Heart left ventricle (tissue), 16 donors: ENCODE measurements at regions not wholly inside any gene's neighbourhood (a gene's known extent, or its start where the extent isn't known, plus 50 kb on each side); places are given as distances from the start of the nearest gene placed in this dataset.
"Not testable (repeated sequence)": the region's sequence is repeated elsewhere in the genome, so short reads cannot be mapped to it uniquely, and the experiment has no call there.

Experiments used
- ATAC-seq, 4 donors: fragments of 200-7000 bp; cut with Tn5 transposase; one replicate each; pipeline ENCODE4 v1.9.1; 2020 to 2022; ENCODE audit warnings: moderate library complexity in 4 of 4, mild to moderate bottlenecking in 3 of 4, moderate number of reproducible peaks in 1 of 4
- DNase-seq, 5 donors: peaks; one replicate each; pipeline ENCODE4 v3.0.0-alpha.2; 2020
- H3K27ac ChIP-seq, 12 donors: fragments of 200-600 bp; sonication (generic) in 4 of 12; one replicate each; pipeline versions ENCODE4 v1.5.0 to v1.8.0; 2016 to 2022; ENCODE audit warnings: mild to moderate bottlenecking in 2 of 12
- H3K27me3 ChIP-seq, 9 donors: fragments of 200-600 bp; sonication (generic) in 2 of 9; one replicate each; pipeline versions ENCODE4 v1.5.1 to v1.8.0; 2016 to 2022; ENCODE audit warnings: mild to moderate bottlenecking in 3 of 9
- H3K36me3 ChIP-seq, 9 donors: fragments of 200-600 bp; sonication (generic) in 2 of 9; one replicate each; pipeline versions ENCODE4 v1.5.0 to v1.8.0; 2018 to 2022; ENCODE audit warnings: mild to moderate bottlenecking in 2 of 9
- H3K4me1 ChIP-seq, 12 donors: fragments of 200-600 bp; sonication (generic) in 4 of 12; one replicate each; pipeline versions ENCODE4 v1.5.0 to v1.8.0; 2016 to 2022; ENCODE audit warnings: mild to moderate bottlenecking in 3 of 12
- H3K4me3 ChIP-seq, 12 donors: fragments of 200-600 bp; sonication (generic) in 4 of 12; one replicate each; pipeline versions ENCODE4 v1.5.0 to v1.8.0; 2017 to 2022; ENCODE audit warnings: mild to moderate bottlenecking in 9 of 12, moderate library complexity in 4 of 12
- H3K9me3 ChIP-seq, 12 donors: fragments of 200-600 bp; sonication (generic) in 4 of 12; one replicate each; pipeline versions ENCODE4 v1.5.0 to v1.8.0; 2016 to 2022; ENCODE audit warnings: mild to moderate bottlenecking in 1 of 12
- POLR2A ChIP-seq, 2 donors: fragments of 450-650 bp; IDR thresholded peaks; one replicate each; pipeline ENCODE4 v1.6.1; 2017; ENCODE audit warnings: antibody characterized with exemption in 2 of 2, mild to moderate bottlenecking in 2 of 2, moderate library complexity in 2 of 2
- WGBS, 4 donors: extraction: QIAGEN DNeasy Blood & Tissue Kit in 2 of 4; methylation state at CpG; one replicate each; pipeline versions ENCODE4 v1.1.5 to v1.1.7; 2013 to 2018; 5-methylcytosine and 5-hydroxymethylcytosine counted together
- intact Hi-C, 10 donors: fragments of 100-400 bp; cut with DNase I; formaldehyde crosslinking; loops; one replicate each; pipeline versions ENCODE4 v1.11.1 to v1.14.2; 2022
- TF ChIP-seq, protein P1 (sequence below), 12 donors: fragments of 200-600 bp; sonication (generic) in 4 of 12; IDR thresholded peaks; one replicate each; pipeline versions ENCODE4 v1.5.0 to v1.8.0; 2018 to 2022; ENCODE audit warnings: antibody characterized with exemption in 12 of 12, mild to moderate bottlenecking in 5 of 12
- donor health status: ischemic (EF 13 %, LVEDD 7.1; RV severe dilation, severe dysfunction).
- donor health status: healthy with polysubstance abuse.
- donor health status: DM: no; HTN: yes; CAD: no.
- donor health status: DM: no; HTN: no; CAD: no.
- donor health status: ischemic (EF 25% LVEDD 6.9; RV normal size, moderate dysfunction).
- donor health status: ischemic (EF 25% LVEDD 5.7; RV mildly dilated, moderate dysfunction).
- donor health status: healthy.
- donor health status: DM: yes; HTN: yes; CAD: no.
- donor health status: ischemic (EF 35%, LVEDD 5.7; RV mildly dilated, moderate dysfunction).
- donor health status: nonischemic (EF 11% LVEDD 7.7; RV severe dilation, severe dysfunction).
- donor health status: DM: yes; HTN: yes; CAD: no.
- donor health status: PGD.
- donor health status: ischemic (EF 29% LVEDD 5.4; RV normal size, mild dysfunction).
- donor health status: nonischemic (EF 23%, LVEDD 6.1; RV moderate dilation, normal function).

DNA sequence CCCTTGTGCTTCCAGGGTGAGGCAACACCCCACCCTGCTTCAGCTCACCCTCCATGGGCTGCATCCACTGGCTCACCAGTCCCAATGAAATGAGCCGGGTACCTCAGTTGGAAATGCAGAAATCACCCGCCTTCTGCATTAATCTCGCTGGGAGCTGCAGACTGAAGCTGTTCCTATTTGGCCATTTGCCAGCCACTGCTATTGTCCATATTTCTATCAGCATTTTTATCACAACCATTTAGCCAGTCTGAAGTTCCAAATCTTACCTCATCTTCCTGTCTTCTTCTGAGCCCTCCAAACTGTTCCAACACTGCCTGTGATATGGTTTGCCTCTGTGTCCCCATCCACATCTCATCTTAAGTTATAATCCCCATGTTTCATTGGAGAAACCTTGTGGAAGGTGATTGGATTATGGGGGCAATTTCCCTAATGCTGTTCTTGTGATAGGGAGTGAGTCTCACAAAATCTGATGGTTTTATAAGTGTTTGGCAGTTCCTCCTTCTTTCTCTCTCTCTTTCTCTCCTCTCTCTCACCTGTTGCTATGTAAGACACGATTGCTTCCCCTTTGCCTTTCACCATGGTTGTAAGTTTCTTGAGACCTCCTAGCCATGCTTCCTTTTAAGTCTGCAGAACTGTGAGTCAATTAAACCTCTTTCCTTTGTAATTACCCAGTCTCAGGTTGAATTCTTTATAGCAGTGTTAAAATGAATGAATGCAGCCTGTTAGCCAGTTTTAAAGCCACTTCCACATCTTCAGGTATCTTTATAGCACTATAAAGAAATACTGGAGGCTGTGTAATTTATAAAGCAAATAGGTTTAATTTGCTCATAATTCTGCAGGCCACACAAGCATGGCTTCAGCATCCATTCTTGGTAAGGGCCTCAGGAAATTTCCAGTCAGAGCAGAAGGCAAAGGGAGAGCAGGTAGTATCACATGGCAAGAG is 203.5 kb downstream of the FCRL5 start:
- intact Hi-C loops: no loop called here
- H3K36me3 ChIP-seq: no peaks in the 10 kb centered on the region
- H3K9me3 ChIP-seq: peaks cover 0 to 3% (median 0%) of the 10 kb centered on the region in 12 donors
- DNase-seq (no peak), ATAC-seq (no peak)
- 44 to 75% (median 57%) methylated on average over 4 of the region's 4 CpGs for WGBS, 4 donors
- no peak overlapping the region for H3K4me3 ChIP-seq
- no peak overlapping the region for H3K27ac ChIP-seq
- TF ChIP-seq, protein P1, sequence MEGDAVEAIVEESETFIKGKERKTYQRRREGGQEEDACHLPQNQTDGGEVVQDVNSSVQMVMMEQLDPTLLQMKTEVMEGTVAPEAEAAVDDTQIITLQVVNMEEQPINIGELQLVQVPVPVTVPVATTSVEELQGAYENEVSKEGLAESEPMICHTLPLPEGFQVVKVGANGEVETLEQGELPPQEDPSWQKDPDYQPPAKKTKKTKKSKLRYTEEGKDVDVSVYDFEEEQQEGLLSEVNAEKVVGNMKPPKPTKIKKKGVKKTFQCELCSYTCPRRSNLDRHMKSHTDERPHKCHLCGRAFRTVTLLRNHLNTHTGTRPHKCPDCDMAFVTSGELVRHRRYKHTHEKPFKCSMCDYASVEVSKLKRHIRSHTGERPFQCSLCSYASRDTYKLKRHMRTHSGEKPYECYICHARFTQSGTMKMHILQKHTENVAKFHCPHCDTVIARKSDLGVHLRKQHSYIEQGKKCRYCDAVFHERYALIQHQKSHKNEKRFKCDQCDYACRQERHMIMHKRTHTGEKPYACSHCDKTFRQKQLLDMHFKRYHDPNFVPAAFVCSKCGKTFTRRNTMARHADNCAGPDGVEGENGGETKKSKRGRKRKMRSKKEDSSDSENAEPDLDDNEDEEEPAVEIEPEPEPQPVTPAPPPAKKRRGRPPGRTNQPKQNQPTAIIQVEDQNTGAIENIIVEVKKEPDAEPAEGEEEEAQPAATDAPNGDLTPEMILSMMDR (IDR thresholded peaks at IDR 0.05): no peak
- no peak for TF ChIP-seq POLR2A (IDR thresholded peaks at IDR 0.05)
- H3K27me3 ChIP-seq: peaks cover 0 to 20% (median 0%) of the 10 kb centered on the region in 9 donors
- no peaks in the 10 kb centered on the region for H3K4me1 ChIP-seq

DNA sequence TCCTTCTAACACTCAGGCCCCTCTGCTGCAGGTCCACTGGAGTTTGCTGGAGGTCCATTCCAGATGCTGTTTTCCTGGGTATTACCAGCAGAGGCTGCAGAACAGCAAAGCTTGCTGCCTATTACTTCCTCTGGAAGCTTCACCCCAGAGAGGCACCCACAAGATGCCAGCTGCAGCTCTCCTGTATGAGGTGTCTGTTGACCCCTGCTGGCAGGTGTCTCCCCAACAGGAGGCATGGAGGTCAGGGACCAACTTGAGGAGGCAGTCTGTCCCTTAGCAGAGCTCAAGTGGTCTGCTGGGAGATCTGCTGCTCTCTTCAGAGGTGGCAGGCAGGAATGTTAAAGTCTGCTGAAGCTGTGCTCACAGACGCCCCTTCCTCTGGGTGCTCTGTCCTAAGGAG is 204.8 kb downstream of the FCRL5 start:
- Histone ChIP-seq H3K27ac (no peak overlapping the region), H3K4me1 (no peaks in the 10 kb centered on the region), H3K4me3 (no peak overlapping the region), H3K36me3 (no peaks in the 10 kb centered on the region), H3K27me3 (peaks cover 0 to 20% (median 0%) of the 10 kb centered on the region in 9 donors), H3K9me3 (peaks cover 0 to 3% (median 0%) of the 10 kb centered on the region in 12 donors)
- no peak for ATAC-seq
- DNase-seq: no peak
- intact Hi-C loops: no loop called here
- WGBS, 4 donors: 33 to 67% (median 60%) methylated on average over 1 of the region's 1 CpG; no CpG with 5 or more reads in 1 of the 4 donors
- TF ChIP-seq, protein P1 (IDR thresholded peaks at IDR 0.05): no peak

DNA sequence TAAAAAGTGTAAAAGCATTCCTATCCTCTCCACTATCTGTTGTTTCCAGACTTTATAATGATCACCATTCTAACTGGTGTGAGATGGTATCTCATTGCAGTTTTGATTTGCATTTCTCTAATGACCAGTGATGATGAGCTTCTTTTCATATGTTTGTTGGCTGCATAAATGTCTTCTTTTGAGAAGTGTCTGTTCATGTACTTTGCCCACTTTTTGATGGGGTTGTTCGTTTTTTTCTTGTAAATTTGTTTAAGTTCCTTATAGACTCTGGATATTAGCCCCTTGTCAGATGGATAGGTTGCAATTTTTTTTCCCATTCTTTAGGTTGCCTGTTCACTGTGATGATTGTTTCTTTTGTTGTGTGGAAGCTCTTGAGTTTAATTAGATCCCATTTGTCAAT is 199.6 kb upstream of the ETV3 start:
- H3K27ac ChIP-seq, H3K9me3 ChIP-seq, H3K27me3 ChIP-seq, ATAC-seq, H3K36me3 ChIP-seq, H3K4me3 ChIP-seq, intact Hi-C loops, H3K4me1 ChIP-seq, DNase-seq: not testable (repeated sequence)
- 62 to 79% (median 67%) methylated on average over 1 of the region's 1 CpG for WGBS, 4 donors

DNA sequence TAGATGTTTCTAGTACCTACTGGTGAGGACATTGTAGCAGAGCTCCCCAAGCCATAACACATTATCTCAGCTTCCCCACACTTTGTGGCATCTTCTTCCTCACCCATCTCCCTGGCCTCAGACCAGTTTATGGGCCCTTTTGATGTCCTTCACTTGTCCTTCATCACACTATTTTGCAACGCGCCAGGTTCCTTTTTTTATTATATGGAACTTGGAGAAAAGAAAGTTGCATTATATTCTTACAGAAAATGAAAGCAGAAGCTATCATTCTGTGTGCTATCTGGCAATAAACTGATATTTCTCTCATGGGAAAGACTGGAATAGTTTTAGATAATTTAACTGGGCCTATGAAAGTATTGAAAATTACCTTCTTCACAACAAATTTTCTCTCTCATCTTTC is 196.9 kb upstream of the ETV3 start:
- Histone ChIP-seq H3K4me1 (no peaks in the 10 kb centered on the region), H3K27ac (no peak overlapping the region), H3K9me3 (no peaks in the 10 kb centered on the region), H3K4me3 (no peak overlapping the region), H3K27me3 (peaks cover 0 to 3% (median 0%) of the 10 kb centered on the region in 9 donors), H3K36me3 (no peaks in the 10 kb centered on the region)
- DNase-seq (no peak), ATAC-seq (no peak)
- WGBS, 4 donors: 86 to 93% (median 87%) methylated on average over 2 of the region's 2 CpGs
- intact Hi-C loops: no loop called here
- TF ChIP-seq POLR2A (IDR thresholded peaks at IDR 0.05): no peak
- TF ChIP-seq, protein P1 (IDR thresholded peaks at IDR 0.05): no peak
